CD14-positive monocyte (primary cell): ENCODE measurements at regions not wholly inside any gene's neighbourhood (a gene's known extent, or its start where the extent isn't known, plus 50 kb on each side); places are given as distances from the start of the nearest gene placed in this dataset.

Experiments used
- DNase-seq, 3 donors: peaks; one replicate each; pipeline ENCODE4 v3.0.0-alpha.2; 2011 to 2022
- H2AFZ ChIP-seq: 2 replicates; pipeline ENCODE4 v1.6.0; 2012; ENCODE audit warnings: mild to moderate bottlenecking, low read depth, low read length, inconsistent platforms; ENCODE audit not compliant: insufficient read depth, poor library complexity, severe bottlenecking
- H3K27ac ChIP-seq, 2 donors: 1 replicate in 1 of 2; 2 replicates in 1 of 2; pipeline ENCODE4 v1.5.1; 2012 to 2013; ENCODE audit warnings: low read length in 2 of 2, control low read depth in 1 of 2, inconsistent platforms in 1 of 2, low read depth in 1 of 2, mild to moderate bottlenecking in 1 of 2
- H3K27me3 ChIP-seq, 2 donors: one replicate each; pipeline versions ENCODE4 v1.6.0 to v1.6.1; 2011 to 2013; ENCODE audit warnings: low read length in 2 of 2; ENCODE audit not compliant: control insufficient read depth in 2 of 2, insufficient read depth in 2 of 2
- H3K36me3 ChIP-seq, 2 donors: replicated peaks in 1 of 2; 1 replicate in 1 of 2; 2 replicates in 1 of 2; pipeline versions ENCODE4 v1.5.1 to v1.6.1; 2012 to 2013; ENCODE audit warnings: low read length in 2 of 2, control low read depth in 1 of 2, inconsistent platforms in 1 of 2, mild to moderate bottlenecking in 1 of 2; ENCODE audit not compliant: insufficient read depth in 2 of 2, control insufficient read depth in 1 of 2
- H3K4me1 ChIP-seq, 2 donors: 1 replicate in 1 of 2; 2 replicates in 1 of 2; pipeline versions ENCODE4 v1.5.1 to v1.6.1; 2012 to 2013; ENCODE audit warnings: low read length in 2 of 2, control low read depth in 1 of 2, inconsistent platforms in 1 of 2, mild to moderate bottlenecking in 1 of 2, moderate library complexity in 1 of 2; ENCODE audit not compliant: insufficient read depth in 2 of 2, control insufficient read depth in 1 of 2
- H3K4me2 ChIP-seq: replicated peaks from 2 replicates; pipeline ENCODE3; 2012; ENCODE audit warnings: low read length, moderate library complexity, mild to moderate bottlenecking; ENCODE audit not compliant: poor library complexity, severe bottlenecking; ENCODE audit errors: extremely low read depth
- H3K4me3 ChIP-seq, 3 experiments: fragments of 200-600 bp in 1 of 3; sonication (generic) in 1 of 3; replicated peaks in 1 of 3; 1 replicate in 2 of 3; 2 replicates in 1 of 3; pipeline ENCODE4 v1.5.1; 2011 to 2013; ENCODE audit warnings: low read length in 3 of 3, mild to moderate bottlenecking in 3 of 3, control low read depth in 2 of 3, low read depth in 2 of 3, inconsistent platforms in 1 of 3, moderate library complexity in 1 of 3
- H3K79me2 ChIP-seq: 2 replicates; pipeline ENCODE4 v1.6.0; 2012; ENCODE audit warnings: mild to moderate bottlenecking, control low read depth, inconsistent platforms, low read length, moderate library complexity; ENCODE audit not compliant: insufficient read depth
- H3K9ac ChIP-seq: 2 replicates; pipeline ENCODE4 v1.6.0; 2017; ENCODE audit warnings: low read length, mild to moderate bottlenecking; ENCODE audit not compliant: insufficient read depth, poor library complexity, severe bottlenecking
- H3K9me3 ChIP-seq, 2 donors: replicated peaks in 1 of 2; 1 replicate in 1 of 2; 2 replicates in 1 of 2; pipeline versions ENCODE4 v1.5.1 to v1.6.1; 2012 to 2013; ENCODE audit warnings: low read length in 2 of 2, control low read depth in 1 of 2; ENCODE audit not compliant: control insufficient read depth in 1 of 2, insufficient read depth in 1 of 2
- H4K20me1 ChIP-seq: 2 replicates; pipeline ENCODE4 v1.6.0; 2012; ENCODE audit warnings: mild to moderate bottlenecking, low read length, control low read depth, moderate library complexity; ENCODE audit not compliant: insufficient read depth
- H3K27ac Mint-ChIP-seq, 7 donors: one replicate each; pipeline ENCODE4 v1.8.0; 2020; ENCODE audit warnings: mild to moderate bottlenecking in 7 of 7, mixed read lengths in 7 of 7, moderate library complexity in 6 of 7, inconsistent platforms in 2 of 7
- H3K27me3 Mint-ChIP-seq, 3 donors: one replicate each; pipeline ENCODE4 v1.8.0; 2021 to 2022; ENCODE audit warnings: low read depth in 3 of 3, mild to moderate bottlenecking in 3 of 3, mixed read lengths in 3 of 3, moderate library complexity in 3 of 3, inconsistent platforms in 1 of 3
- H3K36me3 Mint-ChIP-seq, 2 donors: one replicate each; pipeline ENCODE4 v1.8.0; 2020; ENCODE audit warnings: mixed read lengths in 2 of 2, inconsistent platforms in 1 of 2, mild to moderate bottlenecking in 1 of 2
- H3K4me1 Mint-ChIP-seq: one replicate; pipeline ENCODE4 v1.8.0; 2020; ENCODE audit warnings: mild to moderate bottlenecking, mixed read lengths
- H3K4me3 Mint-ChIP-seq, 2 donors: one replicate each; pipeline ENCODE4 v1.8.0; 2020; ENCODE audit warnings: mild to moderate bottlenecking in 2 of 2, mixed read lengths in 2 of 2, moderate library complexity in 1 of 2
- H3K9me3 Mint-ChIP-seq, 7 donors: one replicate each; pipeline ENCODE4 v1.8.0; 2020 to 2022; ENCODE audit warnings: mixed read lengths in 7 of 7, mild to moderate bottlenecking in 6 of 7, moderate library complexity in 6 of 7, inconsistent platforms in 2 of 7
- CTCF ChIP-seq: fragments of 200-600 bp; IDR thresholded peaks from one replicate; pipeline ENCODE4 v1.8.0; 2022; ENCODE audit warnings: antibody characterized with exemption, mild to moderate bottlenecking
- WGBS: methylation state at CpG from one replicate; pipeline ENCODE4 v1.1.5; 2013; ENCODE audit warnings: missing lambda C conversion rate; ENCODE audit not compliant: insufficient coverage; 5-methylcytosine and 5-hydroxymethylcytosine counted together
- intact Hi-C, 2 donors: fragments of 100-400 bp; cut with micrococcal nuclease; formaldehyde crosslinking; loops; one replicate each; pipeline versions ENCODE4 v1.15.0 to v1.15.1; 2023

- Histone ChIP-seq H3K27me3 (no peaks in the 10 kb centered on the region), H3K4me3 (no peak overlapping the region), H3K27ac (no peak overlapping the region), H3K4me2 (no peak overlapping the region), H3K36me3 (no peaks in the 10 kb centered on the region), H3K79me2 (no peaks in the 10 kb centered on the region), H3K4me1 (no peaks in the 10 kb centered on the region), H3K9me3 (peaks cover 26 to 38% of the 10 kb centered on the region in 2 donors), H4K20me1 (no peaks in the 10 kb centered on the region), H3K9ac (no peak overlapping the region), H2AFZ (no peak overlapping the region)
- H3K36me3 Mint-ChIP-seq, result no peaks in the 10 kb centered on the region
- H3K4me1 Mint-ChIP-seq, result no peaks in the 10 kb centered on the region
- TF ChIP-seq CTCF, result no peak
- DNase-seq, result no peak
- intact Hi-C loops, result no loop called here
- H3K4me3 Mint-ChIP-seq, result no peak overlapping the region
- no peak overlapping the region for H3K27ac Mint-ChIP-seq
- WGBS, result 100% methylated on average over 1 of the region's 1 CpG
- H3K9me3 Mint-ChIP-seq, result peaks cover 6 to 21% (median 18%) of the 10 kb centered on the region in 7 donors
- no peaks in the 10 kb centered on the region for H3K27me3 Mint-ChIP-seq
Observed at GRCh38 chr4:126898815-126899214, 733.9 kb upstream of the INTU start.

- Histone ChIP-seq H3K4me3 (no peak overlapping the region), H3K9me3 (peaks cover 26 to 38% of the 10 kb centered on the region in 2 donors), H3K4me2 (no peak overlapping the region), H4K20me1 (no peaks in the 10 kb centered on the region), H3K4me1 (no peaks in the 10 kb centered on the region), H2AFZ (no peak overlapping the region), H3K36me3 (no peaks in the 10 kb centered on the region), H3K27ac (no peak overlapping the region), H3K79me2 (no peaks in the 10 kb centered on the region), H3K27me3 (no peaks in the 10 kb centered on the region), H3K9ac (no peak overlapping the region)
- WGBS, result no CpG with 5 or more reads among the region's 2 CpGs
- DNase-seq, result no peak
- Mint-ChIP-seq H3K4me1 (no peaks in the 10 kb centered on the region), H3K27me3 (no peaks in the 10 kb centered on the region), H3K27ac (no peak overlapping the region), H3K9me3 (peaks cover 6 to 21% (median 18%) of the 10 kb centered on the region in 7 donors), H3K36me3 (no peaks in the 10 kb centered on the region), H3K4me3 (no peak overlapping the region)
- no peak for TF ChIP-seq CTCF
- intact Hi-C loops, result no loop called here
Observed at GRCh38 chr4:126899331-126899801, 733.4 kb upstream of the INTU start.
